NCI-H1930 (cell line): ENCODE measurements at regions not wholly inside any gene's neighbourhood (a gene's known extent, or its start where the extent isn't known, plus 50 kb on each side); places are given as distances from the start of the nearest gene placed in this dataset.
A peak's percentile ranks its signal among the peaks of the same experiment; 100 is the strongest.
"Not testable (repeated sequence)": the region's sequence is repeated elsewhere in the genome, so short reads cannot be mapped to it uniquely, and the experiment has no call there.

ENCODE experiments used
- DNase-seq, 2 experiments: peaks; one replicate each; lab custom pipeline; 2025; lab: John Stamatoyannopoulos, UW

GRCh38 chr11:15845261-15845660 is 511.1 kb downstream of the SOX6 start:
- DNase-seq = no peak

- DNase-seq = no peak
Observed at GRCh38 chr11:15848631-15849168, 507.6 kb downstream of the SOX6 start.

DNA sequence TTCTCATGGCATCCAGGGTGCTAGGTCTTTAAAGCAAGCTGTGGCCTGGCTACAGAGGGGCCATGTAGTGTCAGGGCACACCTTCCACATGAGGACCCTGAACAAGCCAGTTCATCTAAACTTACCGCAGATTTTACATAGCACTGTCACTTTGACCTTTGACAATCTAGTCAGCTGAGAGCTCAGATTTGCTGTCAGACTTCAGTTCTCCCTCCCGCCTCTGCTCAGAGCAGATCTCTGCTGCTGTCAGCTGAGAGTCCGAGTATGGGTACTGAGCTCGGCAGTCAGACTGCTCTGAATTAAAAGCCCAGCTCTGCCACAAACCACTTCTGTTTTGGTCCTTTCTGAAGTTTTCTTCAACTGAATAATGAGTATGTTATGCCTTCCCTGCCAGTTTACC is 507.1 kb downstream of the SOX6 start:
- no peak for DNase-seq

DNA sequence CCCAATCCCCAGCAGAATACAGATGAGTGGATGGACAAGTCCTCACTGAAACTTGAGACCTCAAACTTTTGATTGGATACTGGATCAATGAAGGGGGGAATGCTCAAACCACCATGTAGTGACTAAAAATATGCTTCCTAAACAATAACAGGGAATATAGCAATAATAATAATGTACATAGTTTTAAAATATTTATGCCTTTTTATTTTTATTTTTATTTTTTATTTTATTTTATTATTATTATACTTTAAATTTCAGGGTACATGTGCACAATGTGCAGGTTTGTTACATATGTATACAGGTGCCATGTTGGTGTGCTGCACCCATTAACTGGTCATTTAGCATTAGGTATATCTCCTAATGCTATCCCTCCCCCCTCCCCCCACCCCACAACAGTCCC is 506.0 kb downstream of the SOX6 start:
- not testable (repeated sequence) for DNase-seq

- no peak for DNase-seq
Observed at GRCh38 chr11:15851051-15851498, 505.3 kb downstream of the SOX6 start.

GRCh38 chr11:15852179-15852578 is 504.2 kb downstream of the SOX6 start:
- DNase-seq = peak in 1 of 2 experiments; percentile 8

DNA sequence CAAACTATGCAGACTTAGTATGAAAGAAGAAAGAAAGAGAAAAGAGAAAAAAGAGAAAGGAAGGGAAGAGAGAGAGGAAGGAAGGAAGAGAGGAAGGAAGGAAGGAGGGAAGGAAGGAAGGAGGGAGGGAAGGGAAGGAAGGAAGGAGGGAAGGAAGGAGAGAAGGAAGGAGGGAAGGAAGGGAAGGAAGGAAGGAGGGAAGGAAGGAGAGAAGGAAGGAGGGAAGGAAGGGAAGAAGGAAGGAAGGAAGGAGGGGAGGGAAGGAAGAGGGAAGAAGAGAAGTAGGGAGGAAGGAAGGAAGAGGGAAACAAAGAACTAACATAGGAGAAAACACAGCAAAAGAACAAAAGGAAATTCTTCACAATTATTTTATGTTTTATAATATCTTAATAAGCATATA is 502.1 kb downstream of the SOX6 start:
- no peak for DNase-seq

DNA sequence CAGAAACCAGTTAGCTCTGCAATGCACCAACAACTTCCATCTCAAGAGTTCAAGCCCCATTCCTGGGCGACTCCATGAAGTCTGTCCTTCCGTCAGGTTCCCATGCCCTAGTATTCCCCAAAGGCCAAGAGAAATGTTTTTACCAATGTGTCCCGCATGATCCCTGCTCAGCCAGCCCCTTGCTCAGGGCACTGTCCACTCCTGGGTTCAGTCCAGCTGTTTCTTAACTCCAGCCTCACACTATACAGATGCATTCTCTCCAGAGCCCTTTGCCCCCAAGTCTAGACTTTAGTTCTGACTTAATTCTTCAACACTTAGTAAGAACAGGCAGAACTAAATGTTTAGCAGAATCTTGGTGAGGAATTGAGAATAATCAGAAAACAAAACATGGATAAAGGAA is 497.5 kb downstream of the SOX6 start:
- no peak for DNase-seq

- DNase-seq = no peak
Observed at GRCh38 chr11:15859411-15859810, 496.9 kb downstream of the SOX6 start.

GRCh38 chr11:15861256-15861655 is 495.1 kb downstream of the SOX6 start:
- DNase-seq = no peak

DNA sequence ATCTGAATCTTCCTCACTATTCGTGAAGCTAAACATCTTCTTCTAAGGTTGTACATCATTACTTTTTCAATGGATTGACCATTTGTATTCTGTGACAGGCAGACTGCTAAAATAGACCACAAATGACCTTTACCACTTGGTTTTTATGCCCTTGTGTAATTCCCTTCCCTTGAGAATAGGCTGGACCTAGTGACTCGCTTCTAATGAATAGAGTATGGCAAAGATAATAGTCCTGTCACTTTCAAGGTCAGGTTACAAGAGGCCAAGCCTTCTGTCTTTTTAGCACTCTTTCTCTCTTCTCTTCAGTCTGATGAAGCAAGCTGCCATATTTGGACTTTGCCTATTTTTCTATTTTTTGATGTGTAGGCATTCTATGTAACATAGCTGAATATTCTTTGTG is 492.9 kb downstream of the SOX6 start:
- DNase-seq = no peak

GRCh38 chr11:15864026-15864805 is 492.1 kb downstream of the SOX6 start:
- DNase-seq = no peak

- no peak for DNase-seq
Observed at GRCh38 chr11:15865212-15865987, 490.9 kb downstream of the SOX6 start.

DNA sequence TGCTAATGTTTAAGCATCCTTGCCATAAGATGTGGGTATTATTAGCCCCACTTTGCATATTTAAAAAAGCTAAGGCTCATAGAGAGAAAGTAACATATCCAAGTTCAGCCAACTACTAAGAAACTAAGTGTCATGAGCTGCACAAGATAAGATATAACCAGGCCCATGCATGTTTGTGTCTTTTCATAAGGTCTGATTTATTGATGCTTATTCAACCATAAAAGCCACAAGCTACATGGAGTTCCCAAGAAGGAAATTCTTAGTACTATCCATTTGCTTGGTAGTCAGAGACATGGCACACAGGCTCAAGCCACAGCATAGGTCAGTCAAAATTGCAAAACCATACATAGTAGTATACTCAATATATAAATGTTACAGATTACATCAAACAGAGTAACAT is 488.5 kb downstream of the SOX6 start:
- no peak for DNase-seq

DNA sequence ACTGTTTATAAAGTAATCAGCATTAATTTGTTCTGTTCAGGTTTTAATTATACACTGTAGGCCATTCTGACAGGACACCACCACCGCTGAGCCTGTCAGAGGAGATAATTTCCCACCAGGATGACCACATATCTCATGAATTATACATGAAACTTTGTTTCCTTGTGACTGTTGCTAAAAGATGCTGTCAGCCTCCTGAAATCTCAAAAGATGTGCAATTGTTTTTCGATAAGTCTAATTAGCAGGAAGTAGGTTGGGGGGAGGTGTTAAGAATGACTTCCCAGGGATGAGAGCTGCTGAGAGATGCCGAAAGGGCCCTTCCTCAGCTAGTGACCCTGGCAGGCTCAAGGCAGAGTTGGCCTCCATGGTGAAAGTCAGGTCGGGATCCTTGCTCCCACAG is 485.4 kb downstream of the SOX6 start:
- DNase-seq = no peak

DNA sequence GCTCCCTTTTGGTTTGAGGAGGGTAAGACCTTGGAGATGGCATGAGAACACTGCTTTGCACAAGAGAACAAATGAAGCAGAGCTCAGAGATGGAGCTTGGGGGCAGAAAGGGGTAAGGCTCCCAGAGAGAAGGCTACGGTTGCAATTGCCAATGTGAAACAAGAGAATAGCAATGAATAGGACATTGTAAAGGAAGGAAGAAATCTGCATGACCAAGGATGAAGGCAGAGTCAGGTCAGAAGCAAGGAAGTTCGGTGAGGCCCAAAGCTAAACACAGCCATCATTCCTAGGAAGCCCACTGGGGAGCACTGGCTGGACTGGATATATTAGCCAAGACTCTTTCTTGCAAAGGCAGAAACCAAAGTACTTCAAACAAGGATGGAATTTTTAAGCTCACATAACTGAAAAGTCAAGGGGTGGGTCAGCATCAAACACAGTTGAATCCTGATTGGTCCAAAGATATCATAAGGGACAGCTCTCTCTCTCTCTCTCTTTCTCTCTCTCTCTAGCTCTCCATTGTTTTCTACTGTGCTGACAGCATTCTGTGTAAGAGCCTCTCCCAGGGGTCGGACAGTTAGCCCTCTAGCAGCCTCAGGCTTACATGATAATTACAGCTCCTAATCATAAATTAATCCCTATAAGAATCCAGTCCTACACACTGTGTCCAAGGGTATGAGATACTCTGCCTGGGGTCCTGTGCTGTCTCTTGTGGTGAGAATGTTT is 484.3 kb downstream of the SOX6 start:
- no peak for DNase-seq

DNA sequence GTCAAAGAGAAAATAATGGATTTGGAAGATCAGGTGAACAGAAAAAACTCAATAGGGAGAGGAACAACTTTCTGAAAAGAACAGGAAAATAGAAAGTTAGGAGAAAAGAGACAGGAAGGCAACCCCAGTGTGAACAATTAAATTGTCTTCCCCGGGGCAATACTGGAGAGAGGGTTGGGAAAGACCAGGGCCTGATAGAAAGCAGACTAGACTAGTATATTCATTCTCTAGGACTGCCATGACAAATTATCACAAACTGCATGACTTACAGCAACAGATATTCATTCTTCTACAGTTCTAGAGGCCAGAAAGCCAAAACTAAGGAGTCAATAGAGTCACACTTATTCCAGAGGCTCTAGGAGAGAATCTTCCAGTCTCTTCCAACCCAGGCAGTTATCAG is 482.8 kb downstream of the SOX6 start:
- no peak for DNase-seq

DNA sequence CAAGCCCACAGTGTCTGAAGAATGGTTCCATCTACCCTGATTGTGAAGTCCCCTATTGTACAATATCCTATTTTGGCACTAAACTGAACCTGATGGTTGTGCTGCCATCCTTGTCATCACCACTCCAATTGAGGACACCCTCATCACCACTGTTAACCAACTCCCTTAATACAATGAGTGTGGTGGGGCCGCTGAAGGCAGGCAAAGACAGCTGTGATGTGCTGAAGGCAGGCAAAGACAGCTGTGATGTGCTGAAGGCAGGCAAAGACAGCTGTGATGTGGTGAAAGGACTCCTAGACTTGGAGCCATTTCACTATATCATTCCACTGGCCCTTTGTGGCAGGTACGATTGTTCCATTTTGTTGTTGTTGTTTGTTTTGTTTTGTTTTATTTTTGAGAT is 481.6 kb downstream of the SOX6 start:
- DNase-seq = no peak

DNA sequence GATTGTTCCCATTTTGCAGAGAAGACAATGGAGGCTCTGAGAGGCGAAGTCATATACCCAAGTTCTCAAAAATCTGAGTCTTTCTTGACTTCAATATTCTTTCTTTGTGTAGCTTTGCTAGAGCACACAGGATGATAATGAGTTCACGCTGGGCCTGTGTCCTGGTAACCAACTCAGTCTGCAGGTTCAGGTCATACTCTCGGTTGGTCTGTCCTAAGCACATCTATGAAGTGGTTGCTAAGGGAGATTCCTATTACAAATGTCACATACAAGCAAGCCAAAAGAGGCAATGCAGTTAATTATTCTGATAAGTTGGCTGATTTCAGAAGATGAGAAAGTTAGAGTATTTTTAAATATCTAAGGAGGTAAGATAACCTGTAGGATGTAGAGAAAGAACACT is 481.0 kb downstream of the SOX6 start:
- no peak for DNase-seq

- DNase-seq = no peak
Observed at GRCh38 chr11:15875943-15876342, 480.4 kb downstream of the SOX6 start.

DNA sequence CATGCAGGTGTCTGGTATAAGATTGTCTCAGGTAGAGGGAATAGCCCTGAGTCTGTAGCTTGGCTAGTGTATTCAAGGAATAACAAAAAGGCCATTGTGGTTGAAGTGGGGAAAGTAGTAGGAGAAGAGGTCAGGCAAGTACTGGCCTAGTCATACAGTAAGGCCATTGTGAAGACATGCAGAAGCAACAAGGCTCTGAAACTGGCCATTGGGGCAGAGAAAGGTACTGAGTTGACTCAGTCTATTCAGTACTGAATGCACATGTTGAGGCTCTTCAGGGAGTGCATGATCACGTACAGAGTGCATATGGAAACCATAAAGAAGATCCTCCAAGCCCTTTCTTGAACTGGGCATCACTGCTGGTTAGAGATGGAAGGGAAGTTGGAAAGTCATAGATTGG is 477.6 kb downstream of the SOX6 start:
- no peak for DNase-seq

DNA sequence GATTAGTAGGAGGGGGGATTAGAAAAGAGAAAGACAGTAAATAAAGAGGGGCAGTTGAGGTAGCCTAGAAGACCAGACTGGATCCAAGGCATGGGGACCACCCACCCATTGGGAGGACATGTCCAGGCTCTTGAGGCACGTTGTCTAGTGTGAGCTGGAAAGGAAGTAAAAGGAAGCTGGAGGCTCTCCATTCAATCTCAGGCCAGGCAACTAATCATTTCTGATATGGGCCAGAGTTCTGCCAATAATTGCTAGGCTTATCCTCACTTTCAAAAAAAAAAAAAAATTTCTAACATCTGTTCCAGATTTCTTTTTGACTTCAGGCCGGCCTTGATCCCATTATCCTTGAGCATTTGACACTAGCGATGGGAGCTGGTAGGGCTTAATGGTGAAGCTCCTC is 476.1 kb downstream of the SOX6 start:
- no peak for DNase-seq
